Neural cell (in vitro differentiated cells): ENCODE measurements at regions not wholly inside any gene's neighbourhood (a gene's known extent, or its start where the extent isn't known, plus 50 kb on each side); places are given as distances from the start of the nearest gene placed in this dataset.

Experiments used
- EP300 ChIP-seq: fragments of 450-650 bp; conservative IDR thresholded peaks from 2 replicates; pipeline ENCODE4 v1.6.1; 2014; ENCODE audit warnings: antibody characterized with exemption, mild to moderate bottlenecking, moderate library complexity; ENCODE audit not compliant: poor library complexity, severe bottlenecking
- EZH2 ChIP-seq: fragments of 200-600, 300-800 bp; shearing (Covaris generic), sonication (generic); IDR thresholded peaks from 2 replicates; pipeline ENCODE4 v1.6.1; 2014; ENCODE audit warnings: antibody characterized with exemption, low read length, borderline replicate concordance, mild to moderate bottlenecking; ENCODE audit not compliant: insufficient read depth, poor library complexity, severe bottlenecking
- POLR2AphosphoS5 ChIP-seq: IDR thresholded peaks from 2 replicates; pipeline ENCODE4 v1.6.1; 2012
- TF ChIP-seq, protein P1 (sequence below): fragments of 450-650 bp; IDR thresholded peaks from 2 replicates; pipeline ENCODE4 v1.5.1; 2014; ENCODE audit warnings: antibody characterized with exemption, mild to moderate bottlenecking, moderate library complexity; ENCODE audit not compliant: poor library complexity, severe bottlenecking

DNA sequence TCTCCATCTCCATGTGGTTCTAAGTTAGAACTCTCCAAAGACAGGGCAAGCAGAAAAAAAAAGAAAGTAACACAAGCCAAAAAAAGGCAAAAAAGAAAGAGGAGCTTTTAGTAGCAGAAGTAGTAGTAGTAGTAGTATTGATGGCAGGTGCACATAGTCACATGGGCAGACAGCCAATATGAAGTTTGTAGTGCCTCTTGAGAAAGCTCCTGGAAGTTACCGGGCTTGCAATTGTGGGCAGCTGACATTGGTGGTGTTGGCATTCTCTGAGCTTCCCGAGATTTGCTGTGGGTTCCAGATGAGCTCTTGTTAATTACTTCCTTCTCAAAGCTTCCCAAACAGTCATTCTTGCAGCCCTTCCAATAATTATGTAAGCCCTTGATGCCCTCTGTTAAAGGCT lies 1128.5 kb downstream of the TYW1 start:
- no peak for TF ChIP-seq EZH2
- TF ChIP-seq POLR2AphosphoS5 = no peak
- TF ChIP-seq, protein P1, sequence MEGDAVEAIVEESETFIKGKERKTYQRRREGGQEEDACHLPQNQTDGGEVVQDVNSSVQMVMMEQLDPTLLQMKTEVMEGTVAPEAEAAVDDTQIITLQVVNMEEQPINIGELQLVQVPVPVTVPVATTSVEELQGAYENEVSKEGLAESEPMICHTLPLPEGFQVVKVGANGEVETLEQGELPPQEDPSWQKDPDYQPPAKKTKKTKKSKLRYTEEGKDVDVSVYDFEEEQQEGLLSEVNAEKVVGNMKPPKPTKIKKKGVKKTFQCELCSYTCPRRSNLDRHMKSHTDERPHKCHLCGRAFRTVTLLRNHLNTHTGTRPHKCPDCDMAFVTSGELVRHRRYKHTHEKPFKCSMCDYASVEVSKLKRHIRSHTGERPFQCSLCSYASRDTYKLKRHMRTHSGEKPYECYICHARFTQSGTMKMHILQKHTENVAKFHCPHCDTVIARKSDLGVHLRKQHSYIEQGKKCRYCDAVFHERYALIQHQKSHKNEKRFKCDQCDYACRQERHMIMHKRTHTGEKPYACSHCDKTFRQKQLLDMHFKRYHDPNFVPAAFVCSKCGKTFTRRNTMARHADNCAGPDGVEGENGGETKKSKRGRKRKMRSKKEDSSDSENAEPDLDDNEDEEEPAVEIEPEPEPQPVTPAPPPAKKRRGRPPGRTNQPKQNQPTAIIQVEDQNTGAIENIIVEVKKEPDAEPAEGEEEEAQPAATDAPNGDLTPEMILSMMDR = no peak
- no peak for TF ChIP-seq EP300
